SJCRH30 (cell line): ENCODE measurements at regions not wholly inside any gene's neighbourhood (a gene's known extent, or its start where the extent isn't known, plus 50 kb on each side); places are given as distances from the start of the nearest gene placed in this dataset.
"Not testable (repeated sequence)": the region's sequence is repeated elsewhere in the genome, so short reads cannot be mapped to it uniquely, and the experiment has no call there.

ENCODE experiments used
- DNase-seq, 2 experiments: peaks; one replicate each; pipeline ENCODE4 v3.0.0-alpha.2; 2015 to 2020
- H3K27ac ChIP-seq: fragments of 250-450 bp; sonication (Bioruptor Pico); 2 replicates; pipeline ENCODE4 v1.5.1; 2020; ENCODE audit warnings: mild to moderate bottlenecking, moderate library complexity
- H3K27me3 ChIP-seq: fragments of 250-450 bp; sonication (Bioruptor Pico); 2 replicates; pipeline ENCODE4 v1.5.1; 2020; ENCODE audit warnings: mild to moderate bottlenecking, moderate library complexity
- H3K36me3 ChIP-seq: fragments of 250-450 bp; sonication (Bioruptor Pico); 2 replicates; pipeline ENCODE4 v1.5.1; 2020; ENCODE audit warnings: mild to moderate bottlenecking, moderate library complexity
- H3K4me1 ChIP-seq: fragments of 250-450 bp; sonication (Bioruptor Pico); 2 replicates; pipeline ENCODE4 v1.5.1; 2020; ENCODE audit warnings: mild to moderate bottlenecking, moderate library complexity
- H3K4me3 ChIP-seq: fragments of 250-450 bp; sonication (Bioruptor Pico); 2 replicates; pipeline ENCODE4 v1.5.1; 2020; ENCODE audit warnings: mild to moderate bottlenecking, moderate library complexity
- H3K9me3 ChIP-seq: fragments of 250-450 bp; sonication (Bioruptor Pico); replicated peaks from 2 replicates; pipeline ENCODE4 v1.5.1; 2020; ENCODE audit warnings: mild to moderate bottlenecking, moderate library complexity

DNA sequence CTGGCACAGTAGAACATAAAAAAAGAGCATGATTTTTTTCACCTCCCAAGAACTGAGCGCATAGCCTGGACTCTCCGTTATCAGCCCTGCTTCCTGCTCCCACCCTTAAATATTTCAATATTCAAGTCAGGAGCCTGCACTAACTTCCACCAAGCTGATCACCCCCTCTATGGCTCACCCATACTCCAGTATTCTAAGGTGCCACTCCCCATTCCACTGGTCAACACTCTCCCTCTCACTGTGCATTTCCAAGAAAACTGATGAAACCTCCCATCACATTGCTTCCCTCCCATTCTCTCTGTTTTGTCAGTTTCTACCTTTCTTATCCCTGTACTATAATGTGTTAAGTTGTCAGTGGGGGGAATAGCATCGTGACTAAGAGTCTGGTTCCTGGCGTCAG, 95.0 kb upstream of the C7orf33 start:
- peaks cover 19% of the 10 kb centered on the region for H3K27me3 ChIP-seq
- H3K27ac ChIP-seq, result no peak overlapping the region
- no peaks in the 10 kb centered on the region for H3K9me3 ChIP-seq
- no peaks in the 10 kb centered on the region for H3K4me1 ChIP-seq
- no peak for DNase-seq
- H3K4me3 ChIP-seq, result no peak overlapping the region
- H3K36me3 ChIP-seq, result no peaks in the 10 kb centered on the region

DNA sequence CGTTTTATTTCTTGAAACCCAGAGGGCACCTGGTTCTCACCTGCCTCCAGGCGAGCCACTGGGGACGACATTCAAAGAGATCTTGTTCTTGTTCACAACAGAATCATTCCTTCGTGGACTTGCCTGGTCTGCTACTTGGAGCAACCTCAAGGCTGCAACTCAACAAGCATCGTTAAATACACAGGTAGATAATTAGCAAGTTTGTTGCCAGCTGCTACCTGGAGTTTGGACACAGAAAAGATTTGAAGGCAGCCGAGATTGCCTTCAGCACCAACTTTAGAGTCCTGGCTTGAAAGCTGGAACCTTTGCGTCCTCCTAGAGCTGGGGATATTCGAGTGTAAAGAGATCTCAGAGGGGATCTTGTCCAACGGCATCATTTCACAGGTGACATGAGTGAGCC, 89.6 kb upstream of the C7orf33 start:
- Histone ChIP-seq H3K27me3 (peaks cover 24% of the 10 kb centered on the region), H3K36me3 (no peaks in the 10 kb centered on the region), H3K4me3 (no peak overlapping the region), H3K9me3 (no peaks in the 10 kb centered on the region), H3K4me1 (no peaks in the 10 kb centered on the region), H3K27ac (no peak overlapping the region)
- DNase-seq, result no peak

DNA sequence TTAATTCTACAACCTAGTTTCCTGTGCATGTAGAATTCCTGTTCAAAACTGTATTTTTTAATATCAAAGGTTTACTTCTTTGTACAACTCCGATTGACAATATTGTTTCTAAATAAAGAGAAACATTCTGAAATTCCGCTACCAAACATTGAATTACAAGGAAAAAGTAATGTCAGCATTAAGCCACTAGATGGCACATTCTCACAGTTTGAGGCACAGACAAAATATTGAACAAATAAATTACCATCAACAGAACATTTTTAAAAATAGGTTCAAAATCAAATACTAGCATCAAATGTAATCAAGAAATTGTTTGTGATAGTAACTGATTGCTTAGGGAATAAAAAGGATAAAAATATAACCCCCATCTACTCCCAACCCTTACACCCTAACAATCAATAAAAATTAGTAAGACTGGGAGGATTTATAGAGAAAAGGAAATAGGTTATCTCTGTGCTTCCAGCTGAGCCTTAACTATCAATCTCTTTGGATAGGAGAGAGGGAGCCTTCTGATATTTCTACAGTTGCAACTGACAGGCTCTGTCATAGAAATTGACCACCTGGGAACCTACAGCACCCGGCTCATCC, 86.6 kb upstream of the C7orf33 start:
- Histone ChIP-seq H3K36me3 (no peaks in the 10 kb centered on the region), H3K4me3 (no peak overlapping the region), H3K27me3 (peaks cover 17% of the 10 kb centered on the region), H3K27ac (no peak overlapping the region), H3K4me1 (no peaks in the 10 kb centered on the region), H3K9me3 (no peaks in the 10 kb centered on the region)
- DNase-seq, result peak in 1 of 2 experiments; percentile 61

DNA sequence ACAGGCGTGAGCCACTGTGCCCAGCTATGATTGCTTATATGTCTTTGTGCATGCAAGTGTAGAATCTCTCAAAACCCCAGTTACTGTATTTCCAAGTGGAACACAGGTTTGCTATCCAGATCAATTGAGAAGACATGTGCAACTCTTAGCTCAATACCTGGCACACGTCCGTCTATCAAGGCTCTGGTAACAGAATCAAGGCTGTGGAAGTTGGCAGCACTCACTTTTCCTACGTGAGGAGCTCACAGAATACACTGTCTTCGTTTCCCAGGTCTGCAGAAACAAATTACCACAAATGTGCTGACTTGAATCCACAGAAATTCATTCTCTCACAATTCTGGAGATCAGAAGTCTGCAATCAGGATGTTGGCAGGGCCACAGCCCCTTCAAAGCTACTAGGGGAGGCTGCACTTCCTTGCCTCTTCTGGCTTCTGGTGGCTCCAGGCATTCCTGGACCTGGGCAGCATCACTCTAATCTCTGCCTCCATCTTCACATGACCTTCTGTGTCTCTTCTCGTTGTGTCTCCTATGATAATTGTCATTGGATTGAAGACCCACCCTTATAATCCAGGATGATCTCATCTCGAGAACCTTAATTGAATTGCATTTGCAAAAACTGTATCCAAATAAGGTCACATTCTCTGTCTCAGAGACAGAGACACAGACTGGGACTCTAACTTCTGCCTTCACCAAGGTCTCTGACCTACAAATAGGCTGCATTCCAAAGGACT, 84.8 kb upstream of the C7orf33 start:
- no peak overlapping the region for H3K27ac ChIP-seq
- DNase-seq, result no peak
- H3K4me1 ChIP-seq, result no peaks in the 10 kb centered on the region
- H3K4me3 ChIP-seq, result no peak overlapping the region
- no peaks in the 10 kb centered on the region for H3K36me3 ChIP-seq
- no peaks in the 10 kb centered on the region for H3K9me3 ChIP-seq
- H3K27me3 ChIP-seq, result peaks cover 5% of the 10 kb centered on the region; the same call in 1 of the 2 replicates

DNA sequence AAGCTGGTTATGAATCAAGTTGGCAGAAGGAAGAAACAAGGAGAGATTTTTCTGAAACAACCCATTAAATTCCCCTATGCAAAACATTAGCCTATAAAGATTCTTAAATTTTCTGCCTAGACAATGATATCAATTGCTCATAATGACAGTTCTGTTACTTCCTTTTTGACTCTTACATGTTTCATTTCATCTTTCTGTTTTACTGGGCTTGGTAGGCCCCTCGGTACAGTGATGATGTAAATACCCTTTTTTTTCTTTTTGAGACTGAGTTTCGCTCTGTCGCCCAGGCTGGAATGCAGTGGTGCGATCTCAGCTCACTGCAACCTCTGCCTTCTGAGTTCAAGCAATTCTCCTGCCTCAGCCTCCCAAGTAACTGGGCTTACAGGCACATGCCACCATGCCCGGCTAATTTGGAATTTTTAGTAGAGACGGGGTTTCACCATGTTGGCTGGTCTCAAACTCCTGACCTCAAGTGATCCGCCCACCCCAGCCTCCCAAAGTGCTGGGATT, 83.4 kb upstream of the C7orf33 start:
- H3K27ac ChIP-seq, H3K9me3 ChIP-seq, H3K27me3 ChIP-seq, H3K36me3 ChIP-seq, DNase-seq, H3K4me1 ChIP-seq, H3K4me3 ChIP-seq: not testable (repeated sequence)

DNA sequence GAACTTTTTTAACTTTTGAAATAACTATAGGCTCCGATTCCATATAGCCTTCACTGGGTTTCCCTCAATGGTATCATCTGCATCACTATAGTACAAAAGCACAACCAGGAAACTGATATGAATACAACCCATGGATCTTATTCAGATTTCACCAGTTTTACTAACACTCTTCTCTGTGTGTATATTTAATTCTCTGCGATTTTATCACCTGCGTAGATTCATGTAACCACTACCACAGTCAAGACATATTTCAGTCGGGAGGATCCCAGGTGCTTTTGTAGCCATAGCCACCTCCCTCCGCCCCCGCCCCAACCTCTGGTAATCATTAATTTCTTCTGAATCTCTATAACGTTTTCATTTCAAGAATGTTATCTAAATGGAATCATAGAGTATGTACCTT, 82.8 kb upstream of the C7orf33 start:
- H3K27ac ChIP-seq, result no peak overlapping the region
- no peaks in the 10 kb centered on the region for H3K36me3 ChIP-seq
- no peaks in the 10 kb centered on the region for H3K9me3 ChIP-seq
- DNase-seq, result no peak
- no peak overlapping the region for H3K4me3 ChIP-seq
- peaks cover 4% of the 10 kb centered on the region; the same call in 1 of the 2 replicates for H3K27me3 ChIP-seq
- no peaks in the 10 kb centered on the region for H3K4me1 ChIP-seq

DNA sequence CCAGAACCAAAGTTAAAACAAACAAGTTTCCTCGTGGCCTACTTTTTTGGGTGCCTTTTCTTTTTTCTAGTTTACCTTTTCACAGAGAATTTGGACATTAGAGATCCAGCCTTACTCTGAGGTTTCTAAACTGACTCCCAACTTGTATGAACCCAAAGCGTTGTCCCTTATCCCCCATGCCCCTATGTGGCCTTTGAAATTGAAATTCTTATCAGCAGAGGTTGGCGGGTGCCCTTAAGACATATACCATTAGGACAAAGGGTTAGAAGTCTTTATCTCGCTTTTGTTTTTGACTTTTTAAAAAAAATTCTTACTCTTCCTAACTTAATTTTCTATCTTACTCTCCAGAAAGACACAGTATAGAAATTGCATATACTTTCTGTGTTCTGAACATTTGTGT, 76.3 kb upstream of the C7orf33 start:
- DNase-seq, result no peak
- no peak overlapping the region for H3K4me3 ChIP-seq
- H3K4me1 ChIP-seq, result no peaks in the 10 kb centered on the region
- peaks cover 11% of the 10 kb centered on the region for H3K27me3 ChIP-seq
- H3K9me3 ChIP-seq, result peaks cover 3% of the 10 kb centered on the region; the same call in 1 of the 2 replicates
- H3K36me3 ChIP-seq, result no peaks in the 10 kb centered on the region
- no peak overlapping the region for H3K27ac ChIP-seq

DNA sequence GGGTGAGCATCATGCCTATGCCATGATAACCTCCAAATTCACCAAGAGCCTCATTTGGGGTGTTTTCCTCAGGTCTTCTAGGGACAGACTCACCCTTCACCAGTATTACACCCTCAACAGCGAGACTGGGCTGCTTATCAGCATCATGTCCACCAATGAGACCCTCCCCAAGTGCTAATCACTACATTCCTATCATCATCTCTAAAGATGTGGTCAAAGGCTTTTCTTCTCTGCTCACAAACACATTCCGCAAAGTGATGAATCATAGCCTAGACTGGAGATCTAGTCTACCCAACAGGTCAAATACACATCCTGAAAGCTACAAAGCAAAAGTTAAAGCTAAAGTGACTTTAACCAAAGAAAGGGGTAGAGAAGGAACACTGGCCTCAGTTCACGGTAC, 75.3 kb upstream of the C7orf33 start:
- Histone ChIP-seq H3K9me3 (peaks cover 3% of the 10 kb centered on the region; the same call in 1 of the 2 replicates), H3K27me3 (peaks cover 11% of the 10 kb centered on the region), H3K4me1 (no peaks in the 10 kb centered on the region), H3K36me3 (no peaks in the 10 kb centered on the region), H3K27ac (no peak overlapping the region), H3K4me3 (no peak overlapping the region)
- DNase-seq, result no peak

DNA sequence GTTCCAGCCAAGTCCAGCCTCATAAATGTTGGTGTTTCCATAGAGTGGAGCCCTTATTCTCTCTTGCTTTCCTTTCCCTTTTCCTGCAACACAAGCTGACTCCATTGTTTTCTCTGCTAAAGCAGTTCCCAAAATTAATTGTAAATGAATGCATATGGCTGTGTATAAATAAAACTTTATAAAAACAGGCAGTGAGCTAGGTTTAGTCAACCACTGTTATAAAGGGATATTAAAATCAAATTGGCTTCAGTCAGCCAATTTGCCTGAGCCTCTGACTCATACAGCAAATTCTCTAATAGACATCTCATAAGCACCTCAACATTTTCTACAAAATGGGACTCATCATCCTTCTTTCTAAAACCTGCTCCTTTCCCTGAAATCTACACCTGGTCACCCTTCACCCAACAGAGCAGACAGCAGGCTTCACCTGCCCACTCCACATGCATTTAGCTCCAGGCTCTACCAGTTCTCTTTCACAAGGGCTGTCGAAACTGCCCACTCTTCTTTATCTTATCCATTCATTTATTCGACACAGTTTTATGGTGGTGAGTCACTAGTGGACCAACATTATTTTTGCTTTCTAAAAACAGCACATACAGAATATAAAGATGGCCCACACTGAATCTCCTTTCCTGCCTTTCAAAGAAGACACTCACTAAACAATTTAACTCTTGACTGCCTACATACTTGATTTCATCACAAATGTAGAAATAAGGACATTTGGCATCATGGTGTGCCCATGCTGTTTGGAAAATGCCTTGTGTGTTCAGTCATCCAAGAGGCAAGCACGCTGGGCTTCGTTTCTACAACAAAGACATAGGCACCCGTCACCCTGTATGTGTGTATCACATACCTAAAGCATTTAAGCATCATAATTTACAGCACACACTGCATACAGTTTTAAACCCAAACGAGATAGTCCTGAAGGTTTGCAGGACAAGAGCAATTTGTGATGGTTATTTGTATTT, 74.6 kb upstream of the C7orf33 start:
- H3K9me3 ChIP-seq, result peaks cover 3% of the 10 kb centered on the region; the same call in 1 of the 2 replicates
- H3K4me1 ChIP-seq, result no peaks in the 10 kb centered on the region
- H3K27ac ChIP-seq, result no peak overlapping the region
- H3K4me3 ChIP-seq, result no peak overlapping the region
- H3K27me3 ChIP-seq, result peaks cover 11% of the 10 kb centered on the region
- H3K36me3 ChIP-seq, result no peaks in the 10 kb centered on the region
- no peak for DNase-seq

DNA sequence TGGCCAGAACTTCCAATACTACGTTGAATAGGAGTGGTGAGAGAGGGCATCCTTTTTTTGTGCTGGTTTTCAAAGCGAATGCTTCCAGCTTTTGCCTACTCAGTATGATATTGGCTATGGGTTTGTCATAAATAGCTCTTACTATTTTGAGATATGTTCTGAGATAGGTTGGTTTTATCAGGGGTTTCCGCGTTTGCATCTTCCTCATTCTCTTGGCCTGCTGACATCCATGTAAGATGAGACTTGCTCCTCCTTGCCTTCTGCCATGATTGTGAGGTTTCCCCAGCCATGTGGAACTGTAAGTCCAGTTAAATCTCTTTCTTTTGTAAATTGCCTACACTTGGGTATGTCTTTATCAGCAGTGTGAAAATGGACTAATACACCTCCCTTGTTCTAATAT, 71.2 kb upstream of the C7orf33 start:
- not testable (repeated sequence) for H3K36me3 ChIP-seq, DNase-seq, H3K4me3 ChIP-seq, H3K4me1 ChIP-seq, H3K27ac ChIP-seq, H3K9me3 ChIP-seq
- 0 out of 2 replicates have a peak, but pooled peaks cover 11% of the 10 kb centered on the region for H3K27me3 ChIP-seq

DNA sequence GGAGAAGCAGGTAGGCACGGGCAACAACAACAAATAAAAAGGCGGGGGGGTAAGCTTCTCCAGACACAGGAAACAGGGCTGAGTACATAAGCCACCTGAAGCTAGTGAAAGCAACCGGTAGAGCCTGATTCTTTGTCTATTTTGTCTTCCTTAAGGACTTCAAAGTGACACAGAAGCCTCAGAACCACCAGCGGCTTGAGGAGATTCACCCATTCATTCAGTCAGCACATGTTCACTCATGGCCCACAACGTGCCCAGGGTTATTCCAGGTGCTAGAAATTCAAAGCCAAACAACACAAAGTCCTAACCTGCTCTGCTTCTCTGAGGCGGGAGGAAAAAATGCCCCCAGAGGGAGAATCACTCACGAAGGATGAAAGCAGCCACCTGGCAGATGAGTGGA, 69.3 kb upstream of the C7orf33 start:
- Histone ChIP-seq H3K36me3 (no peaks in the 10 kb centered on the region), H3K27me3 (0 out of 2 replicates have a peak, but pooled peaks cover 8% of the 10 kb centered on the region), H3K9me3 (peaks cover 3% of the 10 kb centered on the region; the same call in 1 of the 2 replicates), H3K4me3 (no peak overlapping the region), H3K27ac (no peak overlapping the region), H3K4me1 (no peaks in the 10 kb centered on the region)
- DNase-seq, result no peak

DNA sequence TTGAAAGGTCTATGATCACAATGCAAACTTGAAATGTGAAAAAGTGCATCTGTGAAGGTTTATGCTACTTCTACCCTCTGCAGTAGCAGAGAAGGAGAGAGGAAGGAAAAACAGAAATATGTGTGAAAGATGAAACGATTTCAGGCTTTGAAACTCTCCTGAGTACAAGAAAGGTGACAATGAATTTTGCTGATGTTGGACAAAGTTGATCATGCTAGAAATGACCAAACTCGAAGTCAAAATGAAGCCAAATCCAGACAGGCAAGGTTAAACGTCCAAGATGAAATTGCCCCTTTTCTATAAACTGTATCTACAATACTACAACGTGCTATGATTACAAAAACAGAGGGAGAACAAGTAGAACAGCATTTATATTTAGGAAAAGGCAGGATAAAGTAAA, 67.0 kb upstream of the C7orf33 start:
- H3K27me3 ChIP-seq, result 0 out of 2 replicates have a peak, but pooled peaks cover 8% of the 10 kb centered on the region
- no peaks in the 10 kb centered on the region for H3K4me1 ChIP-seq
- H3K36me3 ChIP-seq, result no peaks in the 10 kb centered on the region
- no peaks in the 10 kb centered on the region for H3K9me3 ChIP-seq
- DNase-seq, result no peak
- H3K4me3 ChIP-seq, result no peak overlapping the region
- H3K27ac ChIP-seq, result no peak overlapping the region

DNA sequence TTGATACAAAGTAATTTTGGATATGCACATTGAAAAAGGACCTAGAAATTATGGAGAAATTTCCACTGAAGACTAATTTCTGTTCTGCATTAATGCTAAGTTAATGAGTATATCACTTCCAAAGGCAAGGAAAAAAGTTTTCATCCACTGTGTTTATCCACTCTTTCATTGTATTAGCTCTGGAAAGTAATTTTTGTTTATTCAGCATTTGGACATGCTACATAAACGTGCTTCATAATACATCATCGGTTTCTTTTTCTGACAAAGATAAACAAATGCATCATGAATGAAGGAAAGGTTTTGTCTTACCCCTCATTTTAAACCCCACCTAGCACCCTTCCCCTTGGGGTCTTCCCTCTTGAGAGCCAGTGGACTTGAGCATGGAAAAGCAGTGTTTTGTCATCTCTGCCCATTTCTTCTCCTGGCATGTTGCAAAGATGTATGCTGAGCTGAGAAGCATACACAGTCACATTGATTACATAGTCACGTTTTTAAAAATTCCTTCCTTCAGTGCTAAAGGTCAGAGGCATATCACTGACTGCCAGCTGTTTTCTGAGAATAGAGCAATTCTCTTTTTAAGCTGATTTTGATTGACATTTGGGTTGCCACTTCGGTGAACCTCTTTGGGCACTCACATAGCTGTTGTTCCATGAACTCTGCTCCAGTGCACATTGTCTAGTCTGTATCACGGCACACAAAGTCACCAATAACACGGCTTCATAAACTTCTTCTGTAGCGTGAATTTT, 65.9 kb upstream of the C7orf33 start:
- H3K4me3 ChIP-seq, result no peak overlapping the region
- no peak for DNase-seq
- no peaks in the 10 kb centered on the region for H3K4me1 ChIP-seq
- H3K9me3 ChIP-seq, result no peaks in the 10 kb centered on the region
- no peaks in the 10 kb centered on the region for H3K36me3 ChIP-seq
- 0 out of 2 replicates have a peak, but pooled peaks cover 8% of the 10 kb centered on the region for H3K27me3 ChIP-seq
- H3K27ac ChIP-seq, result no peak overlapping the region

DNA sequence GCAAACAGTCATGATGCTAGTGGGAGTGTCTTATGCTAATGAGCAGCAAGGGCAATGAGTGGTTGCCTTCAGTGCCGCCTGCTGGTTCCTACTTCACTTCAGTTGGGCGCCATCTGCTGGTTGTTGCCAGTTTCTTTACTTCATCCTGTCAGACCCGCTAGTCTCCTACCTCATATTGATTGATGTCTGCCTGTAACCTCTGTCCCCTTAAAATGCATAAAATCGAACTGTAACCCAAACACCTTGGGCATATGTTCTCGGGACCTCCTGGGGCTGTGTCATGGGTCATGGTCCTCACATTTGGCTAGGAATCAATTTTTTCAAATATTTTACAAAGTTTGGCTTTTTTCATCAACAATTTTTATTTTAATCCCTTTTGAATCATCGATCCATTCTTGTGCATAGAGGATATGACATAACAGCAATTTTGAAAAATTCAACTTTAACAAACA, 62.8 kb upstream of the C7orf33 start:
- peak; percentile 82 to 90 for DNase-seq
- no peaks in the 10 kb centered on the region for H3K36me3 ChIP-seq

More for the DNA sequence above, 62.8 kb upstream of the C7orf33 start:
- no peaks in the 10 kb centered on the region for H3K9me3 ChIP-seq
- no peaks in the 10 kb centered on the region for H3K27me3 ChIP-seq
- no peak overlapping the region for H3K4me3 ChIP-seq
- no peak overlapping the region for H3K27ac ChIP-seq
- H3K4me1 ChIP-seq, result no peaks in the 10 kb centered on the region
